ENCODE measurements at regions not wholly inside any gene's neighbourhood (a gene's known extent, or its start where the extent isn't known, plus 50 kb on each side); places are given as distances from the start of the nearest gene placed in this dataset.

DNA sequence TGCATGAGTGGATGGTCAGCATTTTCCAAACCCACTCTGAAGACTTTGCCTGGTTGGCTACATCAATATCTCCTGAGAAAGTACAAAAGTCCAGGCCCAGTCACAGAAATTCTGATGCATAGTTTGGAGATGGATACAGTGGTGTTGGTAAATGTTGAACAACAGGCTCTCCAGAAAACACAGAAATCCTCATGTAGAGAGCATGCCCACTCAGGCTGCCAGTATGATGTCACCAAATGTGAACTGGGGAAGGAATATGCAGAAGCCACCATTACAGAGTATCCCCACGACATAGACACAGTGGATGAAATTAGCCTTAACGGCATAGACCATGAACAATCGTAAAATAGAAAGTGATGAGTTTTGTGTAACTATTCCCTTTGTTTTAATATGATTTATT lies 97.1 kb upstream of the NXT1 start:
- DNase-seq: no peak

GRCh38 chr20:23251779-23252178 lies 98.8 kb upstream of the NXT1 start:
- DNase-seq: no peak

- DNase-seq: no peak
Measured at GRCh38 chr20:23249541-23249940, 101.0 kb upstream of the NXT1 start.

GRCh38 chr20:23248461-23248882 lies 102.1 kb upstream of the NXT1 start:
- no peak for DNase-seq

DNA sequence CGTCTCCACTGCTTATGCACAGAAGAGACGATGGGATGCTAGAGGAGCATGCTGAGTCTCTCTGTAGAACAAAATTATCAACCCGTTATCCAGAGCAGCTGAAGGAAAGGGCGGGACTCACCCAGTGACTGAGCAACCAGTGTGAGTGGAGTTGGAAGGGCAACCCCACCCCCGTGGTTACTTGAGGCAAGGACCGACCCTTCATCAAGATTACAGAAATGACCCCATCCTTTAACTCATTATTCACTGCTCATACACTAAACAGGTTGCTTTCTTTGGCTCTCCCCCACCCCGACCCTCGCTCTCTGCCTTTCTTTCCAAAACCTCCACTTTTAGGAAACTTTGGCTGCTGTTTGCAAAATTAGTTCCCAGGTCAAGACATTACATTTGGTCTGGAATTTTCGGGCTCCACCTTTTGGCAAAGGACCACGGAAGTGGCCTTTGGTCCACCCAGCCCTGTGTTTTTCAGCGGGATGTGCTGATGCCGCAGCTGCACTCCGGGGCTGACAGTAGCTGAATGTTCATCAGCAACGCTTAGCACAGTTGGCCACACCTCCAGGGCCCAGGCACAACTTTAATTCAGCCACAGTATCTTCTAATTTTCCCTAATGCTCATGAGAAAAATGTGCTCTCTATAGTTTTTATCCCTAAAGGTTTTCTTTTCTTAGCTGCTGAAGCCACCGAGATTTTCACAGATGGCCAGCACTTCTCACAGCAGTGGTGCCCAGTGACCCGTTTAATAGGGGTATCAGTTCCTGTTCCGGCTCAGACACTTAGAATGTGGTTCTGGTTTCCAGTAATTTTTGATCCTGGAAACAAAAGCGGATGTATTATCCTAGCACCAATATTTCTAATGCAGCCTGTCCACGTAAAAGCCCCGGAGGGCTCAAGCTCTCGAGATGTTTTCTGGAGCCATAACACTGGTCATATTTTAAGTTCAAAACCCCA lies 103.6 kb upstream of the NXT1 start:
- DNase-seq: no peak

- peak; percentile 40 for DNase-seq
Measured at GRCh38 chr20:23245553-23246181, 104.9 kb upstream of the NXT1 start.

DNA sequence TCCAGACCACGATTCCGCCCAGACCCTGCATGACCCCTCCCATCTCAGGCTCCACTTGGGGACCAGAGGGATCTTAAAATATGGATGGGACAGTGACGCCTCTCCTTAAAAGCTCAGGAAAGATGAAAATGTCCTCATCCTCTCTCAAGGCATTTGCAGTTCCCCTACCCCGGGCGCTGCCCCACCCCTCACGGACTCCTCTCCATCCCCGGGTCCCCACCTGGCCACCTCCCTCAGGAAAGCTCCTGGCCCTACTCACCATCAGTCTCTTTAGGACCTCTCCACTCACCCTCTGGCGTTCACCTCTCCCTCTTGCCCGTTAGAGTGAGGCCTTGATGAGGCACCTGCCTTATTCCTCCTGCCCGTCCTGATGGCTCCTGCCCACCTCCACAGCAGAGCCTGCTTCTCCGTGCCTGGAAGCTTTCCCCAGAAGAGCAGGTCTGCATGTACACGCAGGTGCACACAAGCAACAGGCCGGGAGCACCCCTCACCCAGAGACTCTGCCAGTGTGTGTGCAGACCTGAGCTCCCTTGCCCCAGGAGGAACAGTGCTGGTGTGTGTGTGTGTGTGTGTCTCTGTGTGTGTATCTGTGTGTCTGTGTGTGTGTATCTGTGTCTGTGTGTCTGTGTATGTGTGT lies 105.6 kb upstream of the NXT1 start:
- DNase-seq: no peak

GRCh38 chr20:23244156-23244915 lies 106.3 kb upstream of the NXT1 start:
- peak; percentile 31 for DNase-seq

GRCh38 chr20:23243791-23244155 lies 106.8 kb upstream of the NXT1 start:
- no peak for DNase-seq

DNA sequence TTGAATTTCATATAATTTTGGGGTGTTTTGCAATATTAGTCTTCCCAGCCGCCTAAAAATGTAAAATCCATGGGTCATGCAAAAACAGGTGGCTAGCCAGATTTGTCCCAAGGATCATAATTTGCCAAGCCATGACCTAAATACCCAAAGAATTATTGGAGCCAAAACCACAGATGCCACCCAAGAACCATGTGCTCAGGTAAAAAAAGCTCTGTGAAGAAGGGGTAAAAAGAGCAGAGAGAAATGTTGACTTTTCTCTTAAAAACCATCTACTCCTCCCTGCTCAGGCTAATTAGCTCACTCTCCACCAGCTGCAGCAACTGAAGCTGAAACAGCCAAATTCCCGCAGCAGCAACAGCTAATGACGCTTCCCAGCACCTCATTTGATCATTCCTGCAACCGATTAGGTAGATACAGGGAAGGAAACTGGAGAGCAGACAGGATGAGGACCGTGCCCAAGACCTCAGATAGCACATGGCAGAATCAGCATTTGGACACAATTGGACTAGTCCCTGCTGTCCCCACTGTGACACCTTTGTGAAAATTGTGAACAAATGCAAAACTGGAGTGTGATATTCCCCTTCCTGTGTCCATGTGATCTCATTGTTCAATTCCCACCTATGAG lies 107.9 kb upstream of the NXT1 start:
- DNase-seq: no peak

GRCh38 chr20:23242104-23242503 lies 108.5 kb upstream of the NXT1 start:
- no peak for DNase-seq

- DNase-seq: no peak
Measured at GRCh38 chr20:23241416-23241815, 109.2 kb upstream of the NXT1 start.

DNA sequence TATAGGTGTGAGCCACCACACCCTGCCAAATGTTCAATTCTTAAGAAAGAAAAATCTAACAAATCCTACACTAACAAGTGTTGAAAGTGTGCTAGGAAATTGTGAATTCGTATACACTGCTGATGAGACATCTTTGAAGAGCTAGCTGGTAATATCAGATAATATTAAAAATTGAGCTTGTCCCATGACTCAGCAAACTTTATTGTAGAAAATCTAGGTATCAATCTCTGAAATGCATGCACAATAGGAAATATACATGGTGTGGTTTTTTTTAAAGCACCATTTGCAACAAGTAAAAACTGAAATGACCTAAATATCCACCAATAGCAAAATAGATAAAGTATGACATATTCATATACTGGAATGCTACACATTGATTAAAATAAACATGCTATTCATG lies 110.1 kb upstream of the NXT1 start:
- DNase-seq: no peak

DNA sequence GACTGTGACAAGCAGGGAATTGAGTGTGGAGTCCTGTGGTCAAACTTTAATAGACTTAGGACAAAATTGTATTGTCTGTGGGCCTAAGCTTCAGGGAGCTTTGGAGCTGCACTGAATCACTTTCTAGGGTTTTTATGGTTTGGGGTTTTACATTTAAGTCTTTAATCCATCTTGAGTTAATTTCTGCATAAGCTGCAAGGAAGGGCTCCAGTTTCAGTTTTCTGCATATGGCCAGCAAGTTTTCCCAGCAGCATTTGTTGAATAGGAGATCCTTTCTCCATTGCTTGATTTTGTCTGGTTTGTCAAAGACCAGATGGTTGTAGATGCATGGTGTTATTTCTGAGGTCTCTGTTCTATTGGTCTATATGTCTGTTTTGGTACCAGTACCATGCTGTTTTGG lies 113.4 kb upstream of the NXT1 start:
- DNase-seq: no peak

DNA sequence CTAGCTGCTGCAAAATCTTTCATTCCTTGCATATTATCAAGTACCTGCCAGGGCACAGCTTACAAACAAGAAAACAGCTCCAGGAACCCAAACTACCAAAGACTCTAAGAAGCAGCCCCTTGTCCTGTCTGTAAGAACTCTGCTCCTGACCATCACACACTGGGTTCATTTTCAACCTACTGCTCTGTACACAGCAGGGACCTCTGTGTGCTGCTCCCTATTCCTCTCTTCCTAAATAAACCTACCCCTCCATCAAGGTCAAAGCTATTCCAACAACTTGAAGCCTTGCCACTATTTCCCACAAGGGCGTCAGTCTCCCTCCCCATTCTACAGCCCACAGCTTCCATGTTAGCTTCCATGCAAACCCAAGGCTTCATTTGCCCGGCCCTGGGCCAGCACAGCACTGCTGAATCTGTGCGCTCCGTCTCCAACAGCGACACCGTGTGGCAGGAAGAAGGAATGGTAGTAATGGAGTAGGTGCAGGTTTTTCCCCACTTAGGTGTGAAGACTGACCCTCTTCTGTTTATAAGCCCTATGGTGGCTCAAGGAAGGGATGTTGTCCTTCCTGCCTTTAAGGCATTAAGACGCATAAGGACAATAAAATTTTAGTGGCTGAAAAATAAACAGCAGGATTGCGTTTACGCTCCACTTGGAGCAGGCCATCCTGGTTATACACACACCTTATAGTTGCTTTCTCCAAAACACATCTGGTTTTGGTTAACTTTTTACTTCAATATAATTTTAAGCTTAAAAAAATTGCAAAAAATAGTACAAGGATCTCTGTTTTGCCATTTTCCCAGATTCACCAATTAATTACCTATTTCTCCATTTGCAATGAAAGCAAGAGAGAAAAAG lies 115.2 kb upstream of the NXT1 start:
- peak; percentile 62 for DNase-seq

DNA sequence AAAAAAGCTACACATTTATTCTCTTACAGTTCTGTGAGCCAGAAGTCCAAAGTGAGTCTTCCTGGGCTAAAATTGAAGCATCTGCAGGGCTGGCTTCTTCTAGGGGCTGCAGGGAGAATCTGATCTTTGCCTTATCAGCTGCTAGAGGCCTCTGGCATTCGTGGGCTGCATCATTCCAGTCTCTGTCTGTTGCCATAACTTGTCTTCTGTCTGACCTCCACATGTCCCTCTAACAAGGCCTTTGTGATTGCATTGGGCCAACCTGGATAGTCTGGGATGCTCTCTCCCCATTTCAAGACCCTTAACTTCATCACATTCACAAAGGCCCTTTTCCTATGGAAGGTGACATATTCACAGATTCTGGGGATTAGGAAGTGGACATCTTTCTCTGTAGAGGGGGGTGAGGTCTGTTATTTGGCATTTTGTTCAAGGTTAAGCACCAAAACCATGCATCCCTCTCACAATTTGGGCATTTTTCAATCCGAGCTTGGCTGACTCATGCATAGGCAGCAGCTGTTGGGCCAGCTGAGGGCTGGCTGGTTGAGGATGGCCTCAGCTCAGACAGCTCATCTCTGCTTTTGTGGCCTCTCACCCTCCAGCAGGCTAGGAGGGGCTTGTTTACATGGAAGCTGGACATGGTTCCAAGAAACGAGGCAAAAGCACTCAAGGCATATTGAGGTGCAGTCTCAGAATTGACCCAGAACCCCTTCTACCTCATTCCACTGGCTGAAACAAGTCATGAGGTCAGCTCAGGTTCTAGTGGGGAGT lies 116.1 kb upstream of the NXT1 start:
- no peak for DNase-seq

- DNase-seq: no peak
Measured at GRCh38 chr20:23233341-23233740, 117.2 kb upstream of the NXT1 start.

- no peak for DNase-seq
Measured at GRCh38 chr20:23232679-23233308, 117.8 kb upstream of the NXT1 start.

- DNase-seq: no peak
Measured at GRCh38 chr20:23232219-23232581, 118.4 kb upstream of the NXT1 start.

- DNase-seq: peak; percentile 45
Measured at GRCh38 chr20:23231561-23232218, 118.9 kb upstream of the NXT1 start.

All from fibroblast of skin of scalp (primary cell).